Endothelial cell of umbilical vein (primary cell): ENCODE measurements at regions not wholly inside any gene's neighbourhood (a gene's known extent, or its start where the extent isn't known, plus 50 kb on each side); places are given as distances from the start of the nearest gene placed in this dataset.

Experiments used
- BruUV-seq: library from RNA; stranded (reverse); fragments of 400-500 nt; replicated peaks from 2 replicates; lab custom pipeline; 2021; lab: Mats Ljungman, UMichigan
- CTCF ChIA-PET: fragments of 300-600, 350-600 bp; sonication (Branson Sonifier 250); formaldehyde crosslinking; loops from one replicate; lab custom pipeline; 2021; ENCODE audit warnings: antibody characterized with exemption, inconsistent platforms; lab: Charles Lee
- POLR2A ChIA-PET: fragments of 300-600, 350-600 bp; sonication (Branson Sonifier 250); formaldehyde crosslinking; loops from one replicate; lab custom pipeline; 2021; ENCODE audit warnings: antibody characterized with exemption, inconsistent platforms; lab: Charles Lee
- DNase-seq: peaks from one replicate; pipeline ENCODE4 v3.0.0-alpha.2; 2011; ENCODE audit warnings: low read depth, low spot score
- FAIRE-seq: peaks from 2 replicates; lab custom pipeline; 2011; peaks lifted over from hg19 to GRCh38; lab: Jason Lieb, UNC
- H2AFZ ChIP-seq: 2 replicates; pipeline ENCODE4 v1.6.0; 2012; ENCODE audit warnings: low read depth, low read length, control low read depth, inconsistent platforms
- H3K27ac ChIP-seq: 2 replicates; pipeline ENCODE4 v1.5.1; 2011; ENCODE audit warnings: low read depth, mild to moderate bottlenecking, control low read depth, low read length, moderate library complexity; ENCODE audit not compliant: insufficient read depth
- H3K27me3 ChIP-seq, 2 experiments: 2 replicates each; pipeline versions ENCODE4 v1.6.0 to v1.6.1; 2011; ENCODE audit warnings: low read length in 2 of 2, mixed read lengths in 1 of 2; ENCODE audit not compliant: control insufficient read depth in 2 of 2, insufficient read depth in 2 of 2
- H3K36me3 ChIP-seq, 2 experiments: 2 replicates in 1 of 2; 3 replicates in 1 of 2; pipeline ENCODE4 v1.5.1; 2011; ENCODE audit warnings: low read length in 2 of 2, mild to moderate bottlenecking in 1 of 2, moderate library complexity in 1 of 2; ENCODE audit not compliant: control insufficient read depth in 2 of 2, insufficient read depth in 2 of 2; ENCODE audit errors: extremely low read depth in 1 of 2
- H3K4me1 ChIP-seq: 3 replicates; pipeline ENCODE4 v1.5.1; 2011; ENCODE audit warnings: mild to moderate bottlenecking, low read length; ENCODE audit not compliant: control insufficient read depth, insufficient read depth; ENCODE audit errors: extremely low read depth
- H3K4me2 ChIP-seq: 2 replicates; pipeline ENCODE4 v1.6.1; 2011; ENCODE audit warnings: low read length, control low read depth, mixed read lengths; ENCODE audit not compliant: insufficient read depth
- H3K4me3 ChIP-seq, 3 experiments: fragments of 200-600 bp in 1 of 3; sonication (generic), shearing (Covaris generic) in 1 of 3; replicated peaks in 1 of 3; 2 replicates each; pipeline ENCODE4 v1.5.1; 2011 to 2016; ENCODE audit warnings: control low read depth in 3 of 3, low read length in 3 of 3, mild to moderate bottlenecking in 2 of 3, inconsistent platforms in 1 of 3, low read depth in 1 of 3, moderate library complexity in 1 of 3; ENCODE audit not compliant: insufficient read depth in 1 of 3
- H3K79me2 ChIP-seq: 2 replicates; pipeline ENCODE4 v1.6.0; 2012; ENCODE audit warnings: low read length, inconsistent platforms; ENCODE audit not compliant: control insufficient read depth, insufficient read depth
- H3K9ac ChIP-seq: replicated peaks from 2 replicates; pipeline ENCODE3; 2011; ENCODE audit warnings: low read length, control low read depth; ENCODE audit not compliant: insufficient read depth; ENCODE audit errors: extremely low read depth
- H3K9me1 ChIP-seq: replicated peaks from 3 replicates; pipeline ENCODE4 v1.6.0; 2011; ENCODE audit warnings: mild to moderate bottlenecking, low read length; ENCODE audit not compliant: control insufficient read depth, insufficient read depth; ENCODE audit errors: extremely low read depth
- H3K9me3 ChIP-seq: replicated peaks from 2 replicates; pipeline ENCODE4 v1.5.1; 2012; ENCODE audit warnings: low read length, inconsistent platforms; ENCODE audit not compliant: control insufficient read depth, insufficient read depth
- H4K20me1 ChIP-seq: replicated peaks from 2 replicates; pipeline ENCODE3; 2011; ENCODE audit warnings: mild to moderate bottlenecking, low read length; ENCODE audit not compliant: control insufficient read depth, insufficient read depth; ENCODE audit errors: extremely low read depth
- CTCF ChIP-seq, 2 donors: IDR thresholded peaks; 1 replicate in 1 of 2; 2 replicates in 1 of 2; pipeline ENCODE4 v1.5.1; 2011; ENCODE audit warnings: low read length in 2 of 2, mild to moderate bottlenecking in 2 of 2, moderate library complexity in 2 of 2, control low read depth in 1 of 2, inconsistent platforms in 1 of 2, low read depth in 1 of 2; ENCODE audit not compliant: insufficient read depth in 1 of 2; ENCODE audit errors: extremely low read depth in 1 of 2
- EZH2 ChIP-seq: IDR thresholded peaks from 2 replicates; pipeline ENCODE4 v1.6.1; 2012; ENCODE audit warnings: borderline replicate concordance, low read depth, mild to moderate bottlenecking, moderate library complexity, low read length, inconsistent platforms; ENCODE audit not compliant: severe bottlenecking
- FOS ChIP-seq: IDR thresholded peaks from 2 replicates; pipeline ENCODE4 v1.6.1; 2011; ENCODE audit warnings: mild to moderate bottlenecking, low read length, moderate library complexity, borderline replicate concordance; ENCODE audit not compliant: insufficient read depth
- GATA2 ChIP-seq: IDR thresholded peaks from 2 replicates; pipeline ENCODE4 v1.7.0; 2011; ENCODE audit warnings: low read depth, mild to moderate bottlenecking, moderate library complexity, mixed read lengths, low read length; ENCODE audit not compliant: insufficient read length, insufficient read depth
- JUN ChIP-seq: IDR thresholded peaks from 2 replicates; pipeline ENCODE4 v1.6.1; 2011; ENCODE audit warnings: borderline replicate concordance, low read depth; ENCODE audit not compliant: insufficient read length, insufficient read depth
- MAX ChIP-seq: IDR thresholded peaks from 2 replicates; pipeline ENCODE4 v1.6.1; 2011; ENCODE audit not compliant: insufficient read depth, insufficient read length
- MYC ChIP-seq: IDR thresholded peaks from one replicate; pipeline ENCODE4 v1.6.1; 2011; ENCODE audit warnings: mild to moderate bottlenecking, low read depth, low read length
- POLR2A ChIP-seq: IDR thresholded peaks from 2 replicates; pipeline ENCODE4 v1.6.1; 2012; ENCODE audit warnings: low read depth, mild to moderate bottlenecking, control low read depth, low read length
- POLR2AphosphoS5 ChIP-seq: IDR thresholded peaks from 2 replicates; pipeline ENCODE4 v1.6.1; 2012; ENCODE audit warnings: low read depth, mild to moderate bottlenecking, control low read depth, low read length, moderate library complexity; ENCODE audit not compliant: insufficient read depth
- dilution Hi-C: fragments of 300-500 bp; cut with MboI; formaldehyde crosslinking; loops from one replicate; pipeline ENCODE4 v1.15.0; 2019; ENCODE audit warnings: low sequenced_read_pairs; ENCODE audit not compliant: extremely low pct_ligation_motif_present
- intact Hi-C: fragments of 100-400 bp; cut with micrococcal nuclease; formaldehyde crosslinking; loops from one replicate; pipeline ENCODE4 v1.10.0; 2022

GRCh38 chr7:51961804-51962203, 645.2 kb upstream of the COBL start:
- Histone ChIP-seq H3K9me3 (no peaks in the 10 kb centered on the region), H4K20me1 (no peaks in the 10 kb centered on the region), H3K4me2 (no peak overlapping the region), H3K27ac (no peak overlapping the region), H3K9ac (no peak overlapping the region), H3K4me1 (no peaks in the 10 kb centered on the region), H3K79me2 (no peaks in the 10 kb centered on the region), H3K9me1 (no peaks in the 10 kb centered on the region), H3K36me3 (no peaks in the 10 kb centered on the region), H3K4me3 (no peak overlapping the region), H2AFZ (no peak overlapping the region), H3K27me3 (no peaks in the 10 kb centered on the region)
- intact Hi-C loops (no loop called here), dilution Hi-C loops (no loop called here)
- POLR2A ChIA-PET = no interaction called here
- no TSS peak for BruUV-seq
- FAIRE-seq (no peak), DNase-seq (no peak)
- CTCF ChIA-PET = no interaction called here
- no peak for TF ChIP-seq POLR2A

DNA sequence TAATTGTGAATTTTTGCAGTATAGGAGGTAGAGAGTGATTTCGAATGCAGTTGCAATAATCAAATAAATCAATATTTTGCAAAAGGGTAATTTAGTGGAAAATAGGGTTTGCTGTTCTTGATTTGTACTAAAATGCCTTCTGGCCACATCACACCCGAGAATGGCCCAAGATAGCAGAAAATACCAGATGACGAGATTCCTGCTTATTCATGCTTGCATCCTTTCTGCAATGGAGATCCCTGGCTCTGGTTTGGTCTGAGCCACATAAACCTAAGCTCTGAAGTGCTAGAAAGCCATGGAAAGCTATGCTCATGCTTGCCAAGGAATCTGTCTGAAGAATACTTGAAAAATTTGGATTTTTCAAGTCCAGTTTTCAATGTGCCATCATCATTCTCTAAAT, 634.2 kb upstream of the COBL start:
- Histone ChIP-seq H3K4me1 (no peaks in the 10 kb centered on the region), H3K36me3 (no peaks in the 10 kb centered on the region), H3K27me3 (no peaks in the 10 kb centered on the region), H3K9ac (no peak overlapping the region), H3K9me1 (no peaks in the 10 kb centered on the region), H4K20me1 (no peaks in the 10 kb centered on the region), H3K4me2 (no peak overlapping the region), H3K79me2 (no peaks in the 10 kb centered on the region), H3K4me3 (no peak overlapping the region), H3K27ac (no peak overlapping the region), H2AFZ (no peak overlapping the region), H3K9me3 (no peaks in the 10 kb centered on the region)
- BruUV-seq = no TSS peak
- TF ChIP-seq CTCF (IDR thresholded peaks at IDR 0.05; ENCODE audit: extremely low read depth in 1 of 2, insufficient read depth in 1 of 2, low read depth in 1 of 2, low read length in 2 of 2) = no peak
- TF ChIP-seq MAX = no peak
- no peak for TF ChIP-seq GATA2
- TF ChIP-seq JUN = no peak
- TF ChIP-seq MYC = no peak
- no peak for TF ChIP-seq POLR2AphosphoS5
- TF ChIP-seq POLR2A = no peak
- TF ChIP-seq EZH2 = no peak
- no peak for TF ChIP-seq FOS
- ChIA-PET CTCF (no interaction called here), POLR2A (no interaction called here)
- no peak for DNase-seq
- dilution Hi-C loops = no loop called here
- FAIRE-seq = no peak
- intact Hi-C loops = no loop called here
